Loucy (cell line): ENCODE measurements at regions not wholly inside any gene's neighbourhood (a gene's known extent, or its start where the extent isn't known, plus 50 kb on each side); places are given as distances from the start of the nearest gene placed in this dataset.

Experiments
- H2AFZ ChIP-seq: fragments of 200-600 bp; sonication (generic); 2 replicates; pipeline ENCODE4 v1.6.0; 2016; ENCODE audit warnings: antibody characterized with exemption, mild to moderate bottlenecking, low read length, moderate library complexity
- H3F3A ChIP-seq: fragments of 200-600 bp; 2 replicates; pipeline ENCODE4 v1.6.0; 2016; ENCODE audit warnings: antibody characterized with exemption, low read depth, mild to moderate bottlenecking
- H3K27me3 ChIP-seq: fragments of 200-600 bp; sonication (generic); 2 replicates; pipeline ENCODE4 v1.6.1; 2014; ENCODE audit warnings: low read length, mild to moderate bottlenecking; ENCODE audit not compliant: insufficient read depth, poor library complexity, severe bottlenecking
- H3K36me3 ChIP-seq: fragments of 200-600 bp; sonication (generic); 2 replicates; pipeline ENCODE4 v1.6.1; 2016; ENCODE audit warnings: low read length; ENCODE audit not compliant: insufficient read depth
- H3K4me1 ChIP-seq: fragments of 200-600 bp; sonication (generic); 2 replicates; pipeline ENCODE4 v1.5.1; 2014; ENCODE audit warnings: low read length, mild to moderate bottlenecking; ENCODE audit not compliant: insufficient read depth, poor library complexity, severe bottlenecking
- H3K4me2 ChIP-seq: fragments of 200-600 bp; sonication (generic); 2 replicates; pipeline ENCODE4 v1.6.0; 2014; ENCODE audit warnings: antibody characterized with exemption, low read length, low read depth, mild to moderate bottlenecking; ENCODE audit not compliant: poor library complexity, severe bottlenecking
- H3K4me3 ChIP-seq: fragments of 200-600 bp; sonication (generic); 2 replicates; pipeline ENCODE4 v1.5.1; 2014; ENCODE audit warnings: low read length, mild to moderate bottlenecking, mixed read lengths; ENCODE audit not compliant: poor library complexity, severe bottlenecking
- H3K79me2 ChIP-seq: fragments of 200-600 bp; sonication (generic); 2 replicates; pipeline ENCODE4 v1.6.1; 2014; ENCODE audit warnings: low read length; ENCODE audit not compliant: insufficient read depth
- H3K9ac ChIP-seq: fragments of 200-600 bp; sonication (generic); 2 replicates; pipeline ENCODE4 v1.6.0; 2014; ENCODE audit warnings: mild to moderate bottlenecking, low read depth, low read length, moderate library complexity; ENCODE audit not compliant: poor library complexity, severe bottlenecking
- H3K9me2 ChIP-seq: fragments of 200-600 bp; sonication (generic); replicated peaks from 2 replicates; pipeline ENCODE4 v1.6.1; 2016; ENCODE audit warnings: low read depth, low read length, mixed read lengths
- H3K9me3 ChIP-seq: fragments of 200-600 bp; sonication (generic); 2 replicates; pipeline ENCODE4 v1.6.1; 2014; ENCODE audit warnings: mild to moderate bottlenecking, antibody characterized with exemption, low read length, low read depth; ENCODE audit not compliant: insufficient read depth
- H4K20me1 ChIP-seq: fragments of 200-600 bp; sonication (generic); 2 replicates; pipeline ENCODE4 v1.6.0; 2014; ENCODE audit warnings: antibody characterized with exemption, low read length, mild to moderate bottlenecking; ENCODE audit not compliant: insufficient read depth, poor library complexity, severe bottlenecking
- EZH2phosphoT487 ChIP-seq: fragments of 200-600 bp; IDR thresholded peaks from 2 replicates; pipeline ENCODE4 v1.6.1; 2018; ENCODE audit warnings: antibody characterized with exemption, mild to moderate bottlenecking, moderate library complexity, borderline replicate concordance
- TF ChIP-seq, protein P1 (sequence below): fragments of 200-600 bp; sonication (generic); conservative IDR thresholded peaks from 2 replicates; pipeline ENCODE4 v1.5.1; 2014; ENCODE audit warnings: mild to moderate bottlenecking, antibody characterized with exemption, low read length

DNA sequence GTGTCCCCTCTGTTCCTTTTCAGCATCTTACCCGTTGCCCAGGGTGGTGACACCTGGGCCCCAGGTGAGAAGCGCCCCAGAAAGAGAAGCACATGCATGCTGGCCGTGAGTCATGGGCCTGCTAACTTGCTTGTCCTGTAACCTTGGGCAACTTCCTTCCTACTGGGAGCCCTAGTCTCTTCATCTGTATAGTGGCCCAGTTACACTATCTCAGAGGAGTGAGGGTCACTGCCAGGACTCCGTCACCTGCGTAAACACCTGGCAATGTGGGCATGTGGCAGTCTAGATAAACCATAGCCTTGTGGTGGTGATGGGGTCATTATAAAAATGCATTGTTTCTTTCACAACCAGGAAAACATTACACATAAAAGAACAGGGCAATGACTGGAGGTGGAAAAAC is 125.2 kb downstream of the SLC25A47 start:
- TF ChIP-seq, protein P1, sequence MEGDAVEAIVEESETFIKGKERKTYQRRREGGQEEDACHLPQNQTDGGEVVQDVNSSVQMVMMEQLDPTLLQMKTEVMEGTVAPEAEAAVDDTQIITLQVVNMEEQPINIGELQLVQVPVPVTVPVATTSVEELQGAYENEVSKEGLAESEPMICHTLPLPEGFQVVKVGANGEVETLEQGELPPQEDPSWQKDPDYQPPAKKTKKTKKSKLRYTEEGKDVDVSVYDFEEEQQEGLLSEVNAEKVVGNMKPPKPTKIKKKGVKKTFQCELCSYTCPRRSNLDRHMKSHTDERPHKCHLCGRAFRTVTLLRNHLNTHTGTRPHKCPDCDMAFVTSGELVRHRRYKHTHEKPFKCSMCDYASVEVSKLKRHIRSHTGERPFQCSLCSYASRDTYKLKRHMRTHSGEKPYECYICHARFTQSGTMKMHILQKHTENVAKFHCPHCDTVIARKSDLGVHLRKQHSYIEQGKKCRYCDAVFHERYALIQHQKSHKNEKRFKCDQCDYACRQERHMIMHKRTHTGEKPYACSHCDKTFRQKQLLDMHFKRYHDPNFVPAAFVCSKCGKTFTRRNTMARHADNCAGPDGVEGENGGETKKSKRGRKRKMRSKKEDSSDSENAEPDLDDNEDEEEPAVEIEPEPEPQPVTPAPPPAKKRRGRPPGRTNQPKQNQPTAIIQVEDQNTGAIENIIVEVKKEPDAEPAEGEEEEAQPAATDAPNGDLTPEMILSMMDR: no peak
- TF ChIP-seq EZH2phosphoT487: no peak
- Histone ChIP-seq H3K9ac (no peak overlapping the region), H3K9me3 (no peaks in the 10 kb centered on the region), H2AFZ (no peak overlapping the region), H3K4me3 (no peak overlapping the region), H3K27me3 (no peaks in the 10 kb centered on the region), H3K36me3 (no peaks in the 10 kb centered on the region), H3K9me2 (no peaks in the 10 kb centered on the region), H3K4me2 (no peak overlapping the region), H3K4me1 (peaks cover 37% of the 10 kb centered on the region), H3F3A (no peaks in the 10 kb centered on the region), H4K20me1 (no peaks in the 10 kb centered on the region), H3K79me2 (no peaks in the 10 kb centered on the region)

DNA sequence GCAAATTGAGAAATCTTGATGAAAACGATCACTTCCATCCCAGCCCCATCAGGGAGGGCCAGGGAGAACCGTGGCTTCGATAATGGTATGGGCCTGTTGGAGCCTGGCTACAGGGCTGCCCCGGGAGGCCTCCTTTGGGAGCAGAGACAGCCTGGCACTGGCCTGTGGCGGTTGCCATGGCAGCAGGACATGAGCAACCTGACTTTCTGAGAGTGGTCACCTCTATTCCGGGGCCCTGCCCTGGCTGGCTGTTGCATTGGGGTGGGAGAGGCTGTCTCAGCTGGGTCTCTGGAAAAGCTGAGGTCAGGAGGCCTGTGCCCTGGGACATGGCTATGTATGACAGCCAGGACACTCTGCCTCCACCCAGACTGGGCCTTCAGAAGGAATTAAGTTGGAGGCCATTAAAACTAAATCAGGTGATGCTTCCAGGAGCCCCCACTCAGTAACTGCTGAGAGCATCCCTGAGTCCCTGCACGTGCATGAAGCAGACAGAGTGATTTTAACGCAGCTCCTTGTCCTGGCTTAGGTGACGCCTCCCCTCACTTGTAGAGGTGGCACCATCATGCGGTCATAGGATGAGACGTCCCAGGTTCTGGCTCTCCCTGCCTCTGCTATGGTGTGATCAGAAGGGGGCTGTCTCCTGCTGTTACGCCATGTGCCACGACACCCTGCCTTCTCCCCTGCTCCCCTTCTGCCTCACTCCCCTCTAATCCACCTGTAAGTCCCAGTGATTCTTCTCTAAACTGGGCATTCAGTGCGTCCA is 126.3 kb downstream of the SLC25A47 start:
- no peak overlapping the region for H3K4me2 ChIP-seq
- H2AFZ ChIP-seq: no peak overlapping the region
- H3K79me2 ChIP-seq: no peaks in the 10 kb centered on the region
- H4K20me1 ChIP-seq: no peaks in the 10 kb centered on the region
- no peaks in the 10 kb centered on the region for H3F3A ChIP-seq
- H3K36me3 ChIP-seq: no peaks in the 10 kb centered on the region
- no peak for TF ChIP-seq EZH2phosphoT487
- TF ChIP-seq, protein P1: no peak
- H3K4me3 ChIP-seq: no peak overlapping the region
- peaks cover 27% of the 10 kb centered on the region for H3K4me1 ChIP-seq
- no peaks in the 10 kb centered on the region for H3K9me3 ChIP-seq
- no peak overlapping the region for H3K9ac ChIP-seq
- H3K9me2 ChIP-seq: no peaks in the 10 kb centered on the region
- no peaks in the 10 kb centered on the region for H3K27me3 ChIP-seq

DNA sequence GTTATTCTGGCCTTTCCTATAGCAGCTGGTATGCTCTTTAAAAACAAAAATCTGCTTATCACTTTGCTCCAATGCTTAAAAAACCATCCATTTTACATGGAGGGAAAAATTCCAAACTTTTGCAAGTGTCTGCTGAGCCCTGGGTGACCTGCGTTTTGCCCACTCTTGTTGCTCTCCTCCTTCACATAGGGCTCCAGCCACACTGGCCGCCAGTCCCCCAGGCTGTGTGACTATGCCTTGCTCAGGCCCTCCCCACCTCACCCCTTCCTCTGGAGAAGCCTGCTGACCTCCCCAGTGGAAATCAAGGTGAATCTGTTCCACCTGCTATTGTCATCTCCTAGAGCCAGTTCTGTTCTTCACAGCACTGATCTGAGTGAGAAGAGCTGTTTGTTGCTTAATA is 126.9 kb downstream of the SLC25A47 start:
- Histone ChIP-seq H3K36me3 (no peaks in the 10 kb centered on the region), H3K4me1 (peaks cover 21% of the 10 kb centered on the region), H3K79me2 (no peaks in the 10 kb centered on the region), H4K20me1 (no peaks in the 10 kb centered on the region), H3K4me2 (no peak overlapping the region), H3K27me3 (no peaks in the 10 kb centered on the region), H3K9me3 (no peaks in the 10 kb centered on the region), H3K9me2 (no peaks in the 10 kb centered on the region), H3K9ac (no peak overlapping the region), H3F3A (no peaks in the 10 kb centered on the region), H3K4me3 (no peak overlapping the region), H2AFZ (no peak overlapping the region)
- no peak for TF ChIP-seq EZH2phosphoT487
- TF ChIP-seq, protein P1: no peak
